Esophagus (tissue), 2 donors: ENCODE measurements at regions not wholly inside any gene's neighbourhood (a gene's known extent, or its start where the extent isn't known, plus 50 kb on each side); places are given as distances from the start of the nearest gene placed in this dataset.
A peak's percentile ranks its signal among the peaks of the same experiment; 100 is the strongest.
"Not testable (repeated sequence)": the region's sequence is repeated elsewhere in the genome, so short reads cannot be mapped to it uniquely, and the experiment has no call there.

Experiments
- H3K27ac ChIP-seq, 2 donors: one replicate each; pipeline ENCODE4 v1.5.1; 2013; ENCODE audit warnings: low read depth in 2 of 2, mild to moderate bottlenecking in 2 of 2, inconsistent platforms in 1 of 2, low read length in 1 of 2, moderate library complexity in 1 of 2
- H3K27me3 ChIP-seq, 2 donors: one replicate each; pipeline ENCODE4 v1.6.1; 2013; ENCODE audit warnings: low read length in 2 of 2, control low read depth in 1 of 2, mild to moderate bottlenecking in 1 of 2; ENCODE audit not compliant: insufficient read depth in 2 of 2, control insufficient read depth in 1 of 2
- H3K36me3 ChIP-seq, 2 donors: one replicate each; pipeline ENCODE4 v1.6.1; 2013; ENCODE audit warnings: low read length in 1 of 2; ENCODE audit not compliant: control insufficient read depth in 2 of 2, insufficient read depth in 2 of 2
- H3K4me1 ChIP-seq, 2 donors: one replicate each; pipeline ENCODE4 v1.6.1; 2013; ENCODE audit warnings: low read length in 1 of 2; ENCODE audit not compliant: control insufficient read depth in 2 of 2, insufficient read depth in 2 of 2
- H3K4me3 ChIP-seq, 2 donors: one replicate each; pipeline ENCODE4 v1.5.1; 2013; ENCODE audit warnings: low read length in 2 of 2, mild to moderate bottlenecking in 2 of 2, low read depth in 1 of 2, moderate library complexity in 1 of 2
- H3K9me3 ChIP-seq, 2 donors: one replicate each; pipeline ENCODE4 v1.6.1; 2013; ENCODE audit warnings: mild to moderate bottlenecking in 2 of 2, low read depth in 1 of 2, low read length in 1 of 2, moderate library complexity in 1 of 2; ENCODE audit not compliant: control insufficient read depth in 2 of 2, insufficient read depth in 1 of 2
- WGBS, 2 donors: extraction: QIAGEN DNeasy Blood & Tissue Kit; methylation state at CpG; one replicate each; pipeline ENCODE4 v1.1.7; 2013; 5-methylcytosine and 5-hydroxymethylcytosine counted together
- donor health status: healthy with polysubstance abuse.
- donor health status: Bipolar disorder and iron deficiency.

GRCh38 chr14:89507926-89508460 lies 91.0 kb upstream of the FOXN3 start:
- H3K27ac ChIP-seq, result peak overlapping the region; percentile 67 to 70
- WGBS, 2 donors, result 67 to 71% methylated on average over 7 of the region's 7 CpGs
- H3K27me3 ChIP-seq, result no peaks in the 10 kb centered on the region
- H3K9me3 ChIP-seq, result no peaks in the 10 kb centered on the region
- no peak overlapping the region for H3K4me3 ChIP-seq
- peaks cover 0 to 5% of the 10 kb centered on the region in 2 donors for H3K4me1 ChIP-seq
- no peaks in the 10 kb centered on the region for H3K36me3 ChIP-seq

- no peaks in the 10 kb centered on the region for H3K36me3 ChIP-seq
- H3K4me3 ChIP-seq, result no peak overlapping the region
- H3K27me3 ChIP-seq, result no peaks in the 10 kb centered on the region
- peak overlapping the region in 1 of 2 donors; percentile 67 for H3K27ac ChIP-seq
- WGBS, 2 donors, result 58 to 67% methylated on average over 1 of the region's 1 CpG
- no peaks in the 10 kb centered on the region for H3K9me3 ChIP-seq
- peaks cover 0 to 5% of the 10 kb centered on the region in 2 donors for H3K4me1 ChIP-seq
Observed at GRCh38 chr14:89507521-89507920, 90.5 kb upstream of the FOXN3 start.

- not testable (repeated sequence) for H3K27me3 ChIP-seq, H3K4me1 ChIP-seq, H3K36me3 ChIP-seq, H3K4me3 ChIP-seq, H3K9me3 ChIP-seq
- WGBS, 2 donors, result 90 to 93% methylated on average over 7 of the region's 8 CpGs
- H3K27ac ChIP-seq, result peak overlapping the region; percentile 41 to 70
Observed at GRCh38 chr14:89506891-89507452, 89.9 kb upstream of the FOXN3 start.

DNA sequence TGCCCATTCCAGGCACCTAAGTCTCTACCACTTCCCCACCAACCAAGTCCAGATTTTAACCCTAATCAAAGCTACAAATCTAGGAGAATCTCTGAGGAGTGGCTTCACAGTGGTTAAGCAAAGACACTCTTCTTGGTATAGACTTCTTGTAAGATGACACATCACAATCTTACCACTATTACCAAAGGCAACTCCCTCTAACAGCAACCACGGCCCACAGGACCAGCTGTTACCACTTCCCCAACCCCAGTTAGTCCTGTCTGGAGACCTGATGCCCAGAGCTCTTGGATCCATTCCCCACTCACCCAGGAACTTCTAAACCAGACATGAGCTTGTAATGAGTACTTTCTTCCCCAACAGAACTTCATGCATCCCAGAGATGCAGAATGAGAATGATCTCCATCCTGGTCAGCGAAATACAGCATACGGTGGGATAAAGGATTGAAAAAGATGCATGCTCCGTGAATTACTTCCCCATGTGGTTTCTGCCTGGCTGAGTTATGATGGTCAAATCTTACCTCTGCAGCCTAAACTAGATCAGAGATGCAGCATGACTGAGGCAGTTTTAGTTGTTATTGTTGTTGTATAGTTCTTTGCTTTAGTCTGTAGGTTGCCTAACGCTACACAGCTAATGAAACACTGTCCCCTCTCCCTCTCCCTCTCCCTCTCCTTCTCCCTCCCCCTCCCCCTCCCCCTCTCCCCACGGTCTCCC lies 87.7 kb upstream of the FOXN3 start:
- Histone ChIP-seq H3K36me3 (no peaks in the 10 kb centered on the region), H3K9me3 (no peaks in the 10 kb centered on the region), H3K4me3 (no peak overlapping the region), H3K27me3 (no peaks in the 10 kb centered on the region), H3K27ac (no peak overlapping the region), H3K4me1 (peaks cover 0 to 5% of the 10 kb centered on the region in 2 donors)
- WGBS, 2 donors, result 80 to 84% methylated on average over 5 to 6 of the region's 6 CpGs

DNA sequence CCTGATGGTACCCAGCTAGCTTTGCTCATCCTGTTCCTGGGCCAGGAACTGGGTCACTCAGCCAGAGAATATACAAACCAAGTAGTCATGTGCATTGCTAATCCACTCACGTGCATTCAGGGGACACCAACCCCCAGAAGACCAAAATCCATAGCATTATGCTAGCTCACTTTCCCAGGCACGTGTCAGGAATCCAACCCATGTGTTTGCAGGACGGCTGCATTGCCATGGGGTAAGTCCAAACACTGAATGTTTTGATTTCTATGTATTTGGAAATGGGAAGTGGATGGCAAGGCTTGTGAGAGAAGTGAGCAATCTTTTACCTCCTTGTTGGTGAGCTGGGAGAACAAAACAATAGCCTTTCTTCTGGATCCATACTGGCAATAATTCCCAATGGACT lies 87.1 kb upstream of the FOXN3 start:
- Histone ChIP-seq H3K27ac (no peak overlapping the region), H3K36me3 (no peaks in the 10 kb centered on the region), H3K4me3 (no peak overlapping the region), H3K27me3 (no peaks in the 10 kb centered on the region), H3K9me3 (no peaks in the 10 kb centered on the region), H3K4me1 (peaks cover 0 to 5% of the 10 kb centered on the region in 2 donors)
- 72% methylated on average over 3 of the region's 3 CpGs for WGBS, 2 donors

- Histone ChIP-seq H3K27me3 (no peaks in the 10 kb centered on the region), H3K36me3 (no peaks in the 10 kb centered on the region), H3K27ac (no peak overlapping the region), H3K4me1 (no peaks in the 10 kb centered on the region), H3K4me3 (no peak overlapping the region), H3K9me3 (no peaks in the 10 kb centered on the region)
- 75 to 79% methylated on average over 10 of the region's 10 CpGs for WGBS, 2 donors
Observed at GRCh38 chr14:89503431-89503996, 86.5 kb upstream of the FOXN3 start.

DNA sequence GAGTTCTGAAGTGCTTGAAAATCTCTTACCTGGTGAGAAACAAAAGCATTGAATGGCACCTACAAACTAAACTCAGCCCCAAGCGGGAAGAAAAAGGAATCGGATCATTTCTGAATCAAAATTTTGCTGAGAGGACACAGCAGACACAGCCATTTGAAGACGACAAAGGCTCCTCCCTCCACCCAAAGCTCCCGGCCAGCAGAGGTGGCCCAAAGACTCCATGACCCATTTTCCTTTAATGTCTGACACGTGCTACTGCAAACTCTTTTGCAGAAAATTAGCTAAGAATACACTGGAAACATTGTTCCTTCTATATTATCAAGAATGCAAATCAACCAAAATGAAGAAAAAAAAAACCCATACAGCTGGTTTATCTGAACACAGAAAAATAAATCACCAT lies 85.9 kb upstream of the FOXN3 start:
- H3K36me3 ChIP-seq, result no peaks in the 10 kb centered on the region
- H3K9me3 ChIP-seq, result no peaks in the 10 kb centered on the region
- no peak overlapping the region for H3K27ac ChIP-seq
- H3K4me1 ChIP-seq, result no peaks in the 10 kb centered on the region
- H3K27me3 ChIP-seq, result no peaks in the 10 kb centered on the region
- no peak overlapping the region for H3K4me3 ChIP-seq
- WGBS, 2 donors, result 77 to 84% methylated on average over 5 of the region's 5 CpGs

DNA sequence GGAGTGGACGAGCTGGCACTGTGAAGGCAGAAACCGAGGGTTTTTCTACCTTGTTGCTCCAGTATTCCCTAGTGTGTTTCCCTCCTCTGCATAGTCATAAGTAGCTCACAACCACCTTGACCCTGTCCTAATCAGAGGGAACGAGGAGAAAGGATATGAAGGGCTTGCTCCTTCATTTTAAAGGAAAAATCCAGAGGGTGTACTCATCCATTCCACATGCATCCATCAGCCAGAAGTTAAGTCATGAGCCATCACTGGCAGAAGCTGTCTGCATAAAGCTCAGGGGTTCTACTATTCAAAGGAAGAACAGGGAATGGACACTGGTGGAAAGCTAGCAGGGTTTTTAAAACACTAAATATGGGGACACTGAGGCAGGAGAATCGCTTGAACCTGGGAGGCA lies 84.3 kb upstream of the FOXN3 start:
- H3K4me3 ChIP-seq, result no peak overlapping the region
- H3K36me3 ChIP-seq, result no peaks in the 10 kb centered on the region
- no peaks in the 10 kb centered on the region for H3K4me1 ChIP-seq
- no peak overlapping the region for H3K27ac ChIP-seq
- no peaks in the 10 kb centered on the region for H3K9me3 ChIP-seq
- 96% methylated on average over 4 of the region's 4 CpGs for WGBS, 2 donors
- H3K27me3 ChIP-seq, result no peaks in the 10 kb centered on the region

DNA sequence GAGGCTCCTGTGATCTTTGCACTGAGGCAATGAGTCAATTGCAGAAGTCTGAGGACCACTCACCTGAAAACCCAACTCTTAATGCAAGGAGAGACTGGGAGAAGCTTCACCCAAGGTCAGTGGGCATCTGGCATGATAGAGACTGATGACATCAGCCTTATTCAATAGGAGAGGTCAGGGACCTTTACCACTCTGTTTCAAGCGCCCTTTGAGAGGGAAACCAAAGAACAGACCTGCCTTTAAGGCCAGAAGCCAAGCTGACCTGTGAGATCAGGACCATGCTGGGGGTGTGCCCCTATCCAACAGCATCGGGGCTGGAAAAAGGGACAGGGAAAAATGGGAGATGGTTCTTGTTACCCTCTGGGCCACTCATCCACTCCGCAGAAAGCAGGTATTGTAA lies 83.3 kb upstream of the FOXN3 start:
- Histone ChIP-seq H3K4me3 (no peak overlapping the region), H3K27ac (no peak overlapping the region), H3K36me3 (no peaks in the 10 kb centered on the region), H3K9me3 (no peaks in the 10 kb centered on the region), H3K27me3 (no peaks in the 10 kb centered on the region), H3K4me1 (no peaks in the 10 kb centered on the region)
- 94 to 96% methylated on average over 3 of the region's 3 CpGs for WGBS, 2 donors
